H1 (cell line): ENCODE measurements at regions not wholly inside any gene's neighbourhood (a gene's known extent, or its start where the extent isn't known, plus 50 kb on each side); places are given as distances from the start of the nearest gene placed in this dataset.

Experiments used
- CTCF ChIA-PET: fragments of 300-600 bp; sonication (Branson Sonifier 250); formaldehyde crosslinking; loops from one replicate; lab custom pipeline; 2021; ENCODE audit not compliant: partially characterized antibody; lab: Charles Lee
- POLR2A ChIA-PET: fragments of 300-600 bp; sonication (Branson Sonifier 250); formaldehyde crosslinking; loops from one replicate; lab custom pipeline; 2021; ENCODE audit warnings: inconsistent platforms; ENCODE audit not compliant: partially characterized antibody; lab: Charles Lee
- DNase-seq, 2 experiments: peaks; one replicate each; pipeline versions ENCODE4 v3.0.0 to v3.0.0-alpha.2; 2010 to 2022; ENCODE audit warnings: low spot score in 2 of 2, low read depth in 1 of 2, mixed read lengths in 1 of 2
- FAIRE-seq: peaks from 2 replicates; lab custom pipeline; 2011; peaks lifted over from hg19 to GRCh38; lab: Jason Lieb, UNC
- H2AFZ ChIP-seq: 2 replicates; pipeline ENCODE4 v1.8.1; 2012; ENCODE audit warnings: low read length, inconsistent platforms
- H2AK5ac ChIP-seq: 2 replicates; pipeline ENCODE4 v1.6.1; 2013; ENCODE audit warnings: low read depth, low read length
- H2BK120ac ChIP-seq: replicated peaks from 2 replicates; pipeline ENCODE3; 2013; ENCODE audit warnings: low read depth, low read length, inconsistent platforms
- H2BK12ac ChIP-seq: 2 replicates; pipeline ENCODE4 v1.6.1; 2013; ENCODE audit warnings: low read depth, low read length
- H2BK15ac ChIP-seq: 2 replicates; pipeline ENCODE4 v1.6.1; 2013; ENCODE audit warnings: low read length
- H2BK20ac ChIP-seq: 2 replicates; pipeline ENCODE4 v1.6.1; 2013; ENCODE audit warnings: low read length
- H2BK5ac ChIP-seq: 2 replicates; pipeline ENCODE4 v1.6.1; 2013; ENCODE audit warnings: low read depth, low read length
- H3K14ac ChIP-seq: 2 replicates; pipeline ENCODE4 v1.6.1; 2013; ENCODE audit warnings: inconsistent platforms; ENCODE audit not compliant: insufficient read length
- H3K18ac ChIP-seq: 2 replicates; pipeline ENCODE4 v1.6.1; 2013; ENCODE audit warnings: low read length; ENCODE audit errors: extremely low read depth
- H3K23ac ChIP-seq: 2 replicates; pipeline ENCODE4 v1.6.1; 2013; ENCODE audit warnings: inconsistent platforms; ENCODE audit not compliant: insufficient read length
- H3K23me2 ChIP-seq: 2 replicates; pipeline ENCODE4 v1.6.1; 2013; ENCODE audit warnings: low read depth, low read length
- H3K27ac ChIP-seq: 2 replicates; pipeline ENCODE4 v1.6.1; 2011; ENCODE audit warnings: low read depth, low read length, inconsistent platforms
- H3K27me3 ChIP-seq, 4 experiments: replicated peaks in 1 of 4; 1 replicate in 1 of 4; 2 replicates in 3 of 4; pipeline versions ENCODE4 v1.6.1 to v1.8.1; 2011 to 2013; ENCODE audit warnings: low read length in 3 of 4, mild to moderate bottlenecking in 3 of 4, inconsistent platforms in 2 of 4, mixed read lengths in 2 of 4, moderate library complexity in 1 of 4; ENCODE audit not compliant: control insufficient read depth in 3 of 4, insufficient read depth in 3 of 4; ENCODE audit errors: extremely low read depth in 1 of 4
- H3K36me3 ChIP-seq, 4 experiments: 2 replicates each; pipeline versions ENCODE4 v1.6.1 to v1.8.1; 2011 to 2013; ENCODE audit warnings: mild to moderate bottlenecking in 4 of 4, low read length in 3 of 4, moderate library complexity in 2 of 4, control low read depth in 1 of 4, inconsistent platforms in 1 of 4; ENCODE audit not compliant: insufficient read depth in 4 of 4, control insufficient read depth in 2 of 4
- H3K4ac ChIP-seq: replicated peaks from 2 replicates; pipeline ENCODE3; 2013; ENCODE audit warnings: low read length, low read depth, mixed read lengths, inconsistent platforms; ENCODE audit not compliant: insufficient read length
- H3K4me1 ChIP-seq, 4 experiments: replicated peaks in 1 of 4; 1 replicate in 1 of 4; 2 replicates in 3 of 4; pipeline versions ENCODE4 v1.6.1 to v1.8.1; 2011 to 2013; ENCODE audit warnings: low read length in 3 of 4, inconsistent platforms in 2 of 4, mixed read lengths in 1 of 4; ENCODE audit not compliant: insufficient read depth in 4 of 4, control insufficient read depth in 3 of 4
- H3K4me2 ChIP-seq, 2 experiments: 2 replicates each; pipeline versions ENCODE4 v1.6.1 to v1.8.1; 2011 to 2013; ENCODE audit warnings: low read depth in 2 of 2, low read length in 2 of 2, control low read depth in 1 of 2, inconsistent platforms in 1 of 2, mild to moderate bottlenecking in 1 of 2; ENCODE audit not compliant: insufficient read depth in 1 of 2
- H3K4me3 ChIP-seq, 4 experiments: fragments of 200-600, 300-600 bp in 1 of 4; sonication (generic), shearing (Covaris generic), sonication (Bioruptor Twin) in 1 of 4; 2 replicates each; pipeline versions ENCODE4 v1.5.1 to v1.8.1; 2011 to 2016; ENCODE audit warnings: low read length in 4 of 4, low read depth in 3 of 4, control low read depth in 2 of 4, inconsistent platforms in 2 of 4, mild to moderate bottlenecking in 2 of 4, mixed read lengths in 1 of 4, moderate library complexity in 1 of 4; ENCODE audit not compliant: insufficient read depth in 2 of 4; ENCODE audit errors: extremely low read depth in 1 of 4
- H3K56ac ChIP-seq: replicated peaks from 2 replicates; pipeline ENCODE3; 2013; ENCODE audit warnings: low read depth, mild to moderate bottlenecking, mixed read lengths, low read length, inconsistent platforms; ENCODE audit not compliant: insufficient read length
- H3K79me1 ChIP-seq: 2 replicates; pipeline ENCODE4 v1.6.1; 2013; ENCODE audit warnings: low read depth, low read length, control low read depth
- H3K79me2 ChIP-seq, 2 experiments: 2 replicates each; pipeline versions ENCODE4 v1.6.1 to v1.8.1; 2012 to 2013; ENCODE audit warnings: low read length in 2 of 2, mild to moderate bottlenecking in 2 of 2, inconsistent platforms in 1 of 2; ENCODE audit not compliant: insufficient read depth in 2 of 2, control insufficient read depth in 1 of 2
- H3K9ac ChIP-seq, 4 experiments: replicated peaks in 1 of 4; 1 replicate in 1 of 4; 2 replicates in 3 of 4; pipeline versions ENCODE4 v1.6.1 to v1.8.1; 2011 to 2013; ENCODE audit warnings: low read depth in 3 of 4, low read length in 3 of 4, control low read depth in 2 of 4, mild to moderate bottlenecking in 2 of 4, moderate library complexity in 2 of 4, inconsistent platforms in 1 of 4; ENCODE audit errors: extremely low read depth in 1 of 4
- H3K9me3 ChIP-seq, 2 experiments: 2 replicates each; pipeline versions ENCODE4 v1.6.1 to v1.8.1; 2012 to 2013; ENCODE audit warnings: mild to moderate bottlenecking in 2 of 2, moderate library complexity in 2 of 2, control low read depth in 1 of 2, inconsistent platforms in 1 of 2, low read depth in 1 of 2, low read length in 1 of 2, mixed read lengths in 1 of 2; ENCODE audit not compliant: insufficient read depth in 2 of 2
- H4K20me1 ChIP-seq, 2 experiments: replicated peaks in 1 of 2; 2 replicates each; pipeline versions ENCODE3 to v1.8.1; 2011 to 2013; ENCODE audit warnings: inconsistent platforms in 2 of 2, low read length in 2 of 2, mild to moderate bottlenecking in 1 of 2; ENCODE audit not compliant: insufficient read depth in 2 of 2, control insufficient read depth in 1 of 2
- H4K5ac ChIP-seq: 2 replicates; pipeline ENCODE4 v1.6.1; 2013; ENCODE audit warnings: low read length, low read depth, mixed read lengths, inconsistent platforms; ENCODE audit not compliant: insufficient read length
- H4K8ac ChIP-seq: 2 replicates; pipeline ENCODE4 v1.8.0; 2013; ENCODE audit warnings: mild to moderate bottlenecking, moderate library complexity, low read length, inconsistent platforms; ENCODE audit not compliant: insufficient read depth; ENCODE audit errors: extremely low read depth
- H4K91ac ChIP-seq: replicated peaks from 2 replicates; pipeline ENCODE3; 2013; ENCODE audit warnings: low read length, mixed read lengths, inconsistent platforms; ENCODE audit not compliant: insufficient read length
- BRCA1 ChIP-seq: IDR thresholded peaks from 2 replicates; pipeline ENCODE4 v1.6.1; 2012; ENCODE audit warnings: low read depth, low read length, improper control_type of control experiment
- CBX5 ChIP-seq: fragments of 300-800, 300-1000 bp; sonication (generic); IDR thresholded peaks from 2 replicates; pipeline ENCODE4 v1.7.1; 2016; ENCODE audit warnings: antibody characterized with exemption, low read length, low read depth
- CEBPB ChIP-seq: IDR thresholded peaks from 2 replicates; pipeline ENCODE4 v1.6.1; 2012; ENCODE audit warnings: low read depth, low read length
- CREB1 ChIP-seq: IDR thresholded peaks from 2 replicates; pipeline ENCODE4 v1.6.1; 2012; ENCODE audit warnings: inconsistent platforms
- EZH2 ChIP-seq: fragments of 200-600 bp; sonication (generic); IDR thresholded peaks from 2 replicates; pipeline ENCODE4 v1.7.1; 2012; ENCODE audit warnings: low read depth, mild to moderate bottlenecking, moderate library complexity, low read length, inconsistent platforms; ENCODE audit not compliant: severe bottlenecking
- HDAC6 ChIP-seq: IDR thresholded peaks from one replicate; pipeline ENCODE4 v1.7.1; 2012; ENCODE audit warnings: low read depth, mild to moderate bottlenecking, inconsistent platforms, low read length, moderate library complexity
- KDM1A ChIP-seq: fragments of 200-600, 300-600 bp; sonication (generic); IDR thresholded peaks from 2 replicates; pipeline ENCODE4 v1.7.1; 2016; ENCODE audit warnings: mild to moderate bottlenecking, low read length, borderline replicate concordance
- MAFK ChIP-seq: IDR thresholded peaks from 2 replicates; pipeline ENCODE4 v1.6.1; 2012; ENCODE audit warnings: low read depth, mild to moderate bottlenecking, improper control_type of control experiment, low read length
- RBBP5 ChIP-seq: IDR thresholded peaks from 2 replicates; pipeline ENCODE4 v1.7.1; 2012; ENCODE audit warnings: low read depth, mild to moderate bottlenecking, inconsistent platforms, low read length, moderate library complexity, borderline replicate concordance
- TAF1 ChIP-seq: IDR thresholded peaks from 2 replicates; pipeline ENCODE4 v1.6.1; 2011; ENCODE audit warnings: mild to moderate bottlenecking, low read depth, low read length
- TAF7 ChIP-seq: optimal IDR thresholded peaks from 2 replicates; pipeline ENCODE3; 2011; ENCODE audit warnings: low read depth, mild to moderate bottlenecking, inconsistent platforms, low read length, moderate library complexity, borderline replicate concordance
- ZNF274 ChIP-seq: IDR thresholded peaks from 2 replicates; pipeline ENCODE4 v1.7.0; 2012; ENCODE audit warnings: low read length, borderline replicate concordance; ENCODE audit errors: extremely low read depth
- WGBS, 2 experiments: shearing (Covaris generic) in 1 of 2; methylation state at CpG; one replicate each; pipeline versions ENCODE4 v1.1.6 to v1.1.7; 2013 to 2015; ENCODE audit warnings: low lambda C conversion rate in 2 of 2, mixed read lengths in 2 of 2, inconsistent platforms in 1 of 2, low coverage in 1 of 2, missing lambda C conversion rate in 1 of 2; ENCODE audit not compliant: insufficient replicate concordance in 2 of 2, insufficient coverage in 1 of 2, insufficient read length in 1 of 2; ENCODE audit errors: extremely low coverage in 1 of 2, missing lambda C conversion rate in 1 of 2; 5-methylcytosine and 5-hydroxymethylcytosine counted together

DNA sequence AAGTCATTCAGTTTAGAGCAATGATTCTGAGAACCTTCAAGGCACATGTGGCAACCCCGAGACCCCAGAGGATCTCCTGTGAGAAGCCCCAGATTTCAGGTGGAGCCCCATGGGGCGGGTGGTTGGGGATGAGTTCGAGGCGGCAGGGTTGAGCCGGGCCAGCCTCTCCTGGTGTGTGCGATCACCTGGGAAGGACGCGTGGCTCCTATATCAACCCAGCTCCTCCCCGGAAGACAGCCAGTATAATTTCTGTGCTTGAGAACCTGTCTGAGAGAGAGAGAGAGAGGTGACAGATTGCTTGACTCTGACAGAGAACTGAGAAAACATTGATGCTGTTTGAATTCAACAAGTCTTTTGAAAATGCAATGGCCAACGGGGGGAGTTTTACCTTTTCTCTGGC, 89.0 kb downstream of the TEX29 start:
- Histone ChIP-seq H3K27ac (no peak overlapping the region), H3K23ac (no peak overlapping the region), H2BK20ac (no peak overlapping the region), H2BK120ac (no peak overlapping the region), H2BK12ac (no peak overlapping the region), H3K27me3 (no peaks in the 10 kb centered on the region), H2AK5ac (no peak overlapping the region), H3K79me2 (no peaks in the 10 kb centered on the region), H3K4me1 (peaks cover 0 to 6% (median 3%) of the 10 kb centered on the region in 4 experiments; a peak in 2 of 7 replicates), H2BK15ac (no peak overlapping the region), H4K91ac (no peak overlapping the region), H2AFZ (no peak overlapping the region), H3K9ac (no peak overlapping the region), H4K20me1 (no peaks in the 10 kb centered on the region), H4K8ac (no peak overlapping the region), H3K56ac (no peak overlapping the region), H3K23me2 (no peaks in the 10 kb centered on the region; the same call in 1 of the 2 replicates), H3K79me1 (no peaks in the 10 kb centered on the region), H3K4me3 (no peak overlapping the region), H3K36me3 (no peaks in the 10 kb centered on the region), H3K4ac (no peak overlapping the region), H2BK5ac (no peak overlapping the region), H3K14ac (no peak overlapping the region), H3K9me3 (no peaks in the 10 kb centered on the region), H3K18ac (no peak overlapping the region), H3K4me2 (no peak overlapping the region), H4K5ac (no peak overlapping the region)
- no peak for DNase-seq
- TF ChIP-seq EZH2 (no peak), CREB1 (no peak), MAFK (no peak), TAF7 (no peak), KDM1A (no peak), BRCA1 (no peak), RBBP5 (no peak), CEBPB (no peak), HDAC6 (no peak), ZNF274 (no peak), CBX5 (no peak), TAF1 (no peak)
- FAIRE-seq: no peak
- ChIA-PET CTCF (interaction anchor here (9.8 kb wide), 1 partner anchor 19 kb away, joined by 69 read pairs; no protein-coding TSS in a partner anchor), POLR2A (no interaction called here)
- WGBS, 2 experiments: 88% methylated on average over 10 of the region's 10 CpGs; no CpG with 5 or more reads in 1 of the 2 experiments
